ENCODE measurements at regions not wholly inside any gene's neighbourhood (a gene's known extent, or its start where the extent isn't known, plus 50 kb on each side); places are given as distances from the start of the nearest gene placed in this dataset.

- no peak for TF ChIP-seq CTCF (IDR thresholded peaks at IDR 0.05)
- Histone ChIP-seq H3K36me3 (no peaks in the 10 kb centered on the region), H3K27me3 (no peaks in the 10 kb centered on the region), H3K4me1 (peaks cover 14 to 18% (median 16%) of the 10 kb centered on the region in 3 donors), H3K4me3 (no peak overlapping the region), H3K9me3 (no peaks in the 10 kb centered on the region), H3K27ac (no peak overlapping the region)
- WGBS, 2 donors, result 81 to 84% methylated on average over 16 of the region's 16 CpGs
- no peak for FAIRE-seq
- ATAC-seq, result peak in 3 of 4 donors; percentile 33 to 71 (median 42)
- intact Hi-C loops (cut with DNase I), result no loop called here
- DNase-seq, result peak in 3 of 6 donors; percentile 9 to 32 (median 18)
Observed at GRCh38 chr2:71742953-71743601, 289.7 kb downstream of the DYSF start.

- FAIRE-seq, result no peak
Observed at GRCh38 chr2:71736986-71737385, 283.6 kb downstream of the DYSF start.

GRCh38 chr2:71736091-71736861 is 282.9 kb downstream of the DYSF start:
- no peak overlapping the region for H3K27ac ChIP-seq
- DNase-seq (no peak), FAIRE-seq (no peak), ATAC-seq (no peak)
- no peaks in the 10 kb centered on the region for H3K4me1 ChIP-seq
- intact Hi-C loops (cut with DNase I), result no loop called here
- no peak overlapping the region for H3K4me3 ChIP-seq
- no peaks in the 10 kb centered on the region for H3K27me3 ChIP-seq
- no peaks in the 10 kb centered on the region for H3K36me3 ChIP-seq
- H3K9me3 ChIP-seq, result no peaks in the 10 kb centered on the region
- 73 to 76% methylated on average over 13 of the region's 13 CpGs for WGBS, 2 donors
- no peak for TF ChIP-seq CTCF (IDR thresholded peaks at IDR 0.05)

More at GRCh38 chr2:71736986-71737385, 283.6 kb downstream of the DYSF start:
- intact Hi-C loops (cut with DNase I), result no loop called here
- DNase-seq, result peak in 1 of 6 donors; percentile 5
- no peak for ATAC-seq
- TF ChIP-seq CTCF (IDR thresholded peaks at IDR 0.05), result no peak
- H3K9me3 ChIP-seq, result no peaks in the 10 kb centered on the region
- no peaks in the 10 kb centered on the region for H3K36me3 ChIP-seq
- H3K4me3 ChIP-seq, result no peak overlapping the region
- H3K27ac ChIP-seq, result no peak overlapping the region
- no peaks in the 10 kb centered on the region for H3K27me3 ChIP-seq
- WGBS, 2 donors, result 90 to 92% methylated on average over 4 of the region's 4 CpGs
- H3K4me1 ChIP-seq, result no peaks in the 10 kb centered on the region
